MM.1S (cell line): ENCODE measurements at regions not wholly inside any gene's neighbourhood (a gene's known extent, or its start where the extent isn't known, plus 50 kb on each side); places are given as distances from the start of the nearest gene placed in this dataset.

ENCODE experiments used
- CTCF ChIP-seq: fragments of 300-600 bp; sonication (generic); IDR thresholded peaks from 2 replicates; pipeline ENCODE4 v1.5.1; 2016; ENCODE audit warnings: antibody characterized with exemption, low read length, mixed read lengths
- EZH2 ChIP-seq: fragments of 300-600 bp; sonication (generic); optimal IDR thresholded peaks from 2 replicates; pipeline ENCODE3; 2017; ENCODE audit warnings: low read depth, mild to moderate bottlenecking, antibody characterized with exemption, low read length, mixed read lengths

DNA sequence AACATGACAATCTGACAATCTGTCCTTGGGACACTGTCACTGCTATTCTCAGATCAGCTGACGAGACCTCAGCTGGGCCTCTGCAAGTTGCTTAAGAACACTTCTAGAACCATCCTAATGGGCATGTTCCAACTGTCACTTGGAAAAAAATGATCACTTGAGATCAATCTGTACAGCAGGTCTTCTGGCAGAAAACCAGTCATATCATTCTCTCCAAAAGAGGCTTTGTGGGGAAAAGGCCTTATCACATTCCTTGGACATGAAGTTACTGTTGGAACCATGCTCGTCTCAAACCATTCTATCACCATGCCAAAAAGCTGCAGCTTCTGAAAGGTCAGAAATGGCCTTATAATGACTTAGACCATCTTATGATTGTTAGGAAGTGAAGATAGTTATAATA, 744.2 kb downstream of the USP25 start:
- no peak for TF ChIP-seq CTCF
- no peak for TF ChIP-seq EZH2
